NCI-H2081 treated with DMSO at 0.1 percent for 48 hours (cell line): ENCODE measurements at regions not wholly inside any gene's neighbourhood (a gene's known extent, or its start where the extent isn't known, plus 50 kb on each side); places are given as distances from the start of the nearest gene placed in this dataset.
A peak's percentile ranks its signal among the peaks of the same experiment; 100 is the strongest.
"Not testable (repeated sequence)": the region's sequence is repeated elsewhere in the genome, so short reads cannot be mapped to it uniquely, and the experiment has no call there.

ENCODE experiments used
- DNase-seq: peaks from one replicate; lab custom pipeline; 2025; lab: John Stamatoyannopoulos, UW

GRCh38 chr2:166381-166780 lies 97.5 kb downstream of the SH3YL1 start:
- peak; percentile 9 for DNase-seq

GRCh38 chr2:165530-165929 lies 98.3 kb downstream of the SH3YL1 start:
- no peak for DNase-seq

- DNase-seq: no peak
Measured at GRCh38 chr2:162473-163382, 101.1 kb downstream of the SH3YL1 start.

- DNase-seq: no peak
Measured at GRCh38 chr2:161729-162128, 102.1 kb downstream of the SH3YL1 start.

- no peak for DNase-seq
Measured at GRCh38 chr2:151553-152334, 105.4 kb upstream of the FAM110C start.

- no peak for DNase-seq
Measured at GRCh38 chr2:145407-145806, 99.1 kb upstream of the FAM110C start.

- DNase-seq: no peak
Measured at GRCh38 chr2:141611-142010, 95.3 kb upstream of the FAM110C start.

GRCh38 chr2:136666-137065 lies 90.4 kb upstream of the FAM110C start:
- DNase-seq: no peak

- DNase-seq: no peak
Measured at GRCh38 chr2:133675-134593, 87.6 kb upstream of the FAM110C start.

GRCh38 chr2:126769-127168 lies 80.5 kb upstream of the FAM110C start:
- DNase-seq: not testable (repeated sequence)

- no peak for DNase-seq
Measured at GRCh38 chr2:124241-124880, 78.1 kb upstream of the FAM110C start.

GRCh38 chr2:116953-117352 lies 70.6 kb upstream of the FAM110C start:
- no peak for DNase-seq

- no peak for DNase-seq
Measured at GRCh38 chr2:115303-115702, 69.0 kb upstream of the FAM110C start.

- no peak for DNase-seq
Measured at GRCh38 chr2:114616-115015, 68.3 kb upstream of the FAM110C start.

GRCh38 chr2:109998-110397 lies 63.7 kb upstream of the FAM110C start:
- DNase-seq: no peak

- DNase-seq: no peak
Measured at GRCh38 chr2:108920-109809, 62.9 kb upstream of the FAM110C start.

GRCh38 chr2:101016-101415 lies 54.7 kb upstream of the FAM110C start:
- DNase-seq: no peak
